MM.1S (cell line): ENCODE measurements at regions not wholly inside any gene's neighbourhood (a gene's known extent, or its start where the extent isn't known, plus 50 kb on each side); places are given as distances from the start of the nearest gene placed in this dataset.

Experiments
- DNase-seq: peaks from one replicate; pipeline ENCODE4 v3.0.0-alpha.2; 2015
- H2AFZ ChIP-seq: fragments of 300-600 bp; sonication (generic); 2 replicates; pipeline ENCODE4 v1.6.0; 2016; ENCODE audit warnings: antibody characterized with exemption, low read length
- H3F3A ChIP-seq: fragments of 300-600 bp; sonication (generic); 2 replicates; pipeline ENCODE4 v1.6.1; 2016; ENCODE audit warnings: mild to moderate bottlenecking, antibody characterized with exemption, low read length, moderate library complexity, mixed read lengths; ENCODE audit not compliant: insufficient read depth
- H3K27ac ChIP-seq: fragments of 300-600 bp; sonication (generic); 2 replicates; pipeline ENCODE4 v1.5.1; 2016; ENCODE audit warnings: mild to moderate bottlenecking, low read length
- H3K27me3 ChIP-seq: fragments of 300-600 bp; sonication (generic); replicated peaks from 2 replicates; pipeline ENCODE4 v1.6.0; 2016; ENCODE audit warnings: low read length; ENCODE audit not compliant: insufficient read depth
- H3K36me3 ChIP-seq: fragments of 300-600 bp; sonication (generic); replicated peaks from 2 replicates; pipeline ENCODE4 v1.6.1; 2016; ENCODE audit warnings: mild to moderate bottlenecking, low read length, mixed read lengths; ENCODE audit not compliant: insufficient read depth
- H3K4me1 ChIP-seq: fragments of 300-600 bp; sonication (generic); 2 replicates; pipeline ENCODE4 v1.6.1; 2016; ENCODE audit warnings: low read length, mixed read lengths
- H3K4me2 ChIP-seq: fragments of 300-600 bp; sonication (generic); 2 replicates; pipeline ENCODE4 v1.6.0; 2016; ENCODE audit warnings: low read depth, low read length
- H3K4me3 ChIP-seq: fragments of 300-600 bp; sonication (generic); 2 replicates; pipeline ENCODE4 v1.5.1; 2016; ENCODE audit warnings: low read length, mixed read lengths
- H3K79me2 ChIP-seq: fragments of 300-600 bp; sonication (generic); 2 replicates; pipeline ENCODE4 v1.6.1; 2016; ENCODE audit warnings: mixed run types, low read length, mixed read lengths
- H3K9ac ChIP-seq: fragments of 300-600 bp; sonication (generic); 2 replicates; pipeline ENCODE4 v1.6.1; 2016; ENCODE audit warnings: low read length, mixed read lengths
- H3K9me2 ChIP-seq: fragments of 300-600 bp; sonication (generic); replicated peaks from 2 replicates; pipeline ENCODE4 v1.6.1; 2016; ENCODE audit warnings: mild to moderate bottlenecking, low read length, mixed read lengths; ENCODE audit not compliant: insufficient read depth
- H3K9me3 ChIP-seq: fragments of 300-600 bp; sonication (generic); replicated peaks from 2 replicates; pipeline ENCODE4 v1.6.1; 2016; ENCODE audit warnings: mild to moderate bottlenecking, low read length, mixed read lengths; ENCODE audit not compliant: insufficient read depth
- H4K20me1 ChIP-seq: fragments of 300-600 bp; sonication (generic); 2 replicates; pipeline ENCODE4 v1.6.1; 2016; ENCODE audit warnings: mild to moderate bottlenecking, low read length, moderate library complexity, mixed read lengths; ENCODE audit not compliant: insufficient read depth
- CTCF ChIP-seq: fragments of 300-600 bp; sonication (generic); IDR thresholded peaks from 2 replicates; pipeline ENCODE4 v1.5.1; 2016; ENCODE audit warnings: antibody characterized with exemption, low read length, mixed read lengths
- EZH2 ChIP-seq: fragments of 300-600 bp; sonication (generic); optimal IDR thresholded peaks from 2 replicates; pipeline ENCODE3; 2017; ENCODE audit warnings: low read depth, mild to moderate bottlenecking, antibody characterized with exemption, low read length, mixed read lengths
- EZH2phosphoT487 ChIP-seq: fragments of 300-600 bp; sonication (generic); IDR thresholded peaks from 2 replicates; pipeline ENCODE4 v1.6.1; 2018; ENCODE audit warnings: antibody characterized with exemption, low read length

- Histone ChIP-seq H3K4me2 (no peak overlapping the region), H4K20me1 (no peaks in the 10 kb centered on the region), H3K9ac (no peak overlapping the region), H3K9me3 (no peaks in the 10 kb centered on the region), H3K79me2 (no peaks in the 10 kb centered on the region), H3K4me1 (no peaks in the 10 kb centered on the region), H3F3A (no peaks in the 10 kb centered on the region), H2AFZ (no peak overlapping the region), H3K4me3 (no peak overlapping the region), H3K9me2 (no peaks in the 10 kb centered on the region), H3K36me3 (no peaks in the 10 kb centered on the region), H3K27me3 (no peaks in the 10 kb centered on the region), H3K27ac (no peak overlapping the region)
- DNase-seq, result no peak
- TF ChIP-seq CTCF (no peak), EZH2phosphoT487 (no peak), EZH2 (no peak)
Observed at GRCh38 chr14:81837304-81837703, 303.7 kb upstream of the SEL1L start.

- Histone ChIP-seq H3K27ac (no peak overlapping the region), H3K4me1 (no peaks in the 10 kb centered on the region), H3K9me3 (no peaks in the 10 kb centered on the region), H2AFZ (no peak overlapping the region), H3K4me2 (no peak overlapping the region), H4K20me1 (no peaks in the 10 kb centered on the region), H3K9me2 (no peaks in the 10 kb centered on the region), H3K9ac (no peak overlapping the region), H3K27me3 (no peaks in the 10 kb centered on the region), H3K4me3 (no peak overlapping the region), H3F3A (no peaks in the 10 kb centered on the region), H3K36me3 (no peaks in the 10 kb centered on the region), H3K79me2 (no peaks in the 10 kb centered on the region)
- TF ChIP-seq EZH2, result no peak
- no peak for TF ChIP-seq EZH2phosphoT487
- no peak for TF ChIP-seq CTCF
- DNase-seq, result no peak
Observed at GRCh38 chr14:81839056-81839455, 305.4 kb upstream of the SEL1L start.

- H3K79me2 ChIP-seq, result no peaks in the 10 kb centered on the region
- no peaks in the 10 kb centered on the region for H4K20me1 ChIP-seq
- no peaks in the 10 kb centered on the region for H3K9me2 ChIP-seq
- no peaks in the 10 kb centered on the region for H3K36me3 ChIP-seq
- no peak overlapping the region for H3K9ac ChIP-seq
- no peaks in the 10 kb centered on the region for H3K9me3 ChIP-seq
- H3K4me2 ChIP-seq, result no peak overlapping the region
- H3K4me1 ChIP-seq, result no peaks in the 10 kb centered on the region
- H3K4me3 ChIP-seq, result no peak overlapping the region
- DNase-seq, result no peak
- no peak overlapping the region for H2AFZ ChIP-seq
- no peaks in the 10 kb centered on the region for H3F3A ChIP-seq
- TF ChIP-seq EZH2phosphoT487 (no peak), CTCF (no peak), EZH2 (no peak)
- no peak overlapping the region for H3K27ac ChIP-seq
- no peaks in the 10 kb centered on the region for H3K27me3 ChIP-seq
Observed at GRCh38 chr14:81841346-81841745, 307.7 kb upstream of the SEL1L start.
